Osteocyte (in vitro differentiated cells): ENCODE measurements at regions not wholly inside any gene's neighbourhood (a gene's known extent, or its start where the extent isn't known, plus 50 kb on each side); places are given as distances from the start of the nearest gene placed in this dataset.
"Not testable (repeated sequence)": the region's sequence is repeated elsewhere in the genome, so short reads cannot be mapped to it uniquely, and the experiment has no call there.

Experiments used
- DNase-seq: peaks from one replicate; pipeline ENCODE4 v3.0.0; 2021; ENCODE audit warnings: mixed read lengths; ENCODE audit not compliant: unreplicated experiment; ENCODE audit errors: extremely low spot score
- H3K27ac Mint-ChIP-seq: one replicate; pipeline ENCODE4 v1.8.0; 2021; ENCODE audit warnings: mild to moderate bottlenecking, mixed read lengths; ENCODE audit not compliant: unreplicated experiment
- H3K27me3 Mint-ChIP-seq: one replicate; pipeline ENCODE4 v1.8.0; 2021; ENCODE audit warnings: mixed read lengths; ENCODE audit not compliant: unreplicated experiment
- H3K36me3 Mint-ChIP-seq: one replicate; pipeline ENCODE4 v1.8.0; 2021; ENCODE audit warnings: mixed read lengths; ENCODE audit not compliant: unreplicated experiment
- H3K4me1 Mint-ChIP-seq: one replicate; pipeline ENCODE4 v1.8.0; 2021; ENCODE audit warnings: mixed read lengths; ENCODE audit not compliant: unreplicated experiment
- H3K4me3 Mint-ChIP-seq: one replicate; pipeline ENCODE4 v1.8.0; 2021; ENCODE audit warnings: mild to moderate bottlenecking, moderate library complexity, mixed read lengths; ENCODE audit not compliant: unreplicated experiment
- H3K9me3 Mint-ChIP-seq: one replicate; pipeline ENCODE4 v1.8.0; 2021; ENCODE audit warnings: mixed read lengths; ENCODE audit not compliant: unreplicated experiment
- TF ChIP-seq, protein P1 (sequence below): fragments of 200-600 bp; sonication (generic); IDR thresholded peaks from 2 replicates; pipeline ENCODE4 v1.5.0; 2021; ENCODE audit warnings: antibody characterized with exemption, mild to moderate bottlenecking, moderate library complexity

GRCh38 chr2:58595714-58596113 is 354.6 kb upstream of the FANCL start:
- DNase-seq, result no peak
- no peak overlapping the region for H3K4me3 Mint-ChIP-seq
- H3K9me3 Mint-ChIP-seq, result peaks cover 3% of the 10 kb centered on the region
- no peaks in the 10 kb centered on the region for H3K4me1 Mint-ChIP-seq
- TF ChIP-seq, protein P1, sequence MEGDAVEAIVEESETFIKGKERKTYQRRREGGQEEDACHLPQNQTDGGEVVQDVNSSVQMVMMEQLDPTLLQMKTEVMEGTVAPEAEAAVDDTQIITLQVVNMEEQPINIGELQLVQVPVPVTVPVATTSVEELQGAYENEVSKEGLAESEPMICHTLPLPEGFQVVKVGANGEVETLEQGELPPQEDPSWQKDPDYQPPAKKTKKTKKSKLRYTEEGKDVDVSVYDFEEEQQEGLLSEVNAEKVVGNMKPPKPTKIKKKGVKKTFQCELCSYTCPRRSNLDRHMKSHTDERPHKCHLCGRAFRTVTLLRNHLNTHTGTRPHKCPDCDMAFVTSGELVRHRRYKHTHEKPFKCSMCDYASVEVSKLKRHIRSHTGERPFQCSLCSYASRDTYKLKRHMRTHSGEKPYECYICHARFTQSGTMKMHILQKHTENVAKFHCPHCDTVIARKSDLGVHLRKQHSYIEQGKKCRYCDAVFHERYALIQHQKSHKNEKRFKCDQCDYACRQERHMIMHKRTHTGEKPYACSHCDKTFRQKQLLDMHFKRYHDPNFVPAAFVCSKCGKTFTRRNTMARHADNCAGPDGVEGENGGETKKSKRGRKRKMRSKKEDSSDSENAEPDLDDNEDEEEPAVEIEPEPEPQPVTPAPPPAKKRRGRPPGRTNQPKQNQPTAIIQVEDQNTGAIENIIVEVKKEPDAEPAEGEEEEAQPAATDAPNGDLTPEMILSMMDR, result no peak
- no peak overlapping the region for H3K27ac Mint-ChIP-seq
- no peaks in the 10 kb centered on the region for H3K36me3 Mint-ChIP-seq
- H3K27me3 Mint-ChIP-seq, result peaks cover 3% of the 10 kb centered on the region

GRCh38 chr2:58594762-58595161 is 353.6 kb upstream of the FANCL start:
- Mint-ChIP-seq H3K4me1 (no peaks in the 10 kb centered on the region), H3K27me3 (peaks cover 6% of the 10 kb centered on the region), H3K27ac (no peak overlapping the region), H3K4me3 (no peak overlapping the region), H3K36me3 (no peaks in the 10 kb centered on the region), H3K9me3 (peaks cover 3% of the 10 kb centered on the region)
- TF ChIP-seq, protein P1, result no peak
- no peak for DNase-seq

DNA sequence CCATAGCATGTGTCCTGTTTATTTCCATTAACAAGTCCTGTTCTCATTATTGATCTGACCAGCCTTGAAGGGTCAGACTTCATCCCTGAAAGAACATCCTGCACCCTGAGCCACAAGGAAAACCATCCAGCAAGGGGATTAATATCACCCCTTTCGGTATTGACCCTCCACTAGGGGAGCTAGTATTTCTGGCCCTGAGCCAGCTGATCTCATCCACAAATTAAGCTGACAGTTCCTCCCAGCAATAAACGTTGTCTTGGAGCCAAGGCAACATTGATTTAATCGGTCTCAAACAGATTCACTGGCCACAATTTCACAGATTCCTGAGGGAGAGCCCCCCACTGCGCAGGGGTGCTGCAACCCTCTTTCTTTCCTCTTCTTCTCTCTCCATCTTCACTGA is 353.1 kb upstream of the FANCL start:
- DNase-seq, result no peak
- Mint-ChIP-seq H3K36me3 (no peaks in the 10 kb centered on the region), H3K27ac (no peak overlapping the region), H3K27me3 (peaks cover 8% of the 10 kb centered on the region), H3K4me1 (no peaks in the 10 kb centered on the region), H3K9me3 (peaks cover 3% of the 10 kb centered on the region), H3K4me3 (no peak overlapping the region)
- TF ChIP-seq, protein P1, result no peak

GRCh38 chr2:58586178-58586577 is 345.1 kb upstream of the FANCL start:
- not testable (repeated sequence) for H3K9me3 Mint-ChIP-seq, H3K27ac Mint-ChIP-seq, H3K4me3 Mint-ChIP-seq, H3K4me1 Mint-ChIP-seq, H3K36me3 Mint-ChIP-seq, DNase-seq
- H3K27me3 Mint-ChIP-seq, result peaks cover 35% of the 10 kb centered on the region

GRCh38 chr2:58585233-58585632 is 344.1 kb upstream of the FANCL start:
- Mint-ChIP-seq H3K4me1 (no peaks in the 10 kb centered on the region), H3K27me3 (peaks cover 29% of the 10 kb centered on the region), H3K9me3 (no peaks in the 10 kb centered on the region), H3K4me3 (no peak overlapping the region), H3K36me3 (no peaks in the 10 kb centered on the region), H3K27ac (no peak overlapping the region)
- DNase-seq, result no peak
- TF ChIP-seq, protein P1, result no peak

DNA sequence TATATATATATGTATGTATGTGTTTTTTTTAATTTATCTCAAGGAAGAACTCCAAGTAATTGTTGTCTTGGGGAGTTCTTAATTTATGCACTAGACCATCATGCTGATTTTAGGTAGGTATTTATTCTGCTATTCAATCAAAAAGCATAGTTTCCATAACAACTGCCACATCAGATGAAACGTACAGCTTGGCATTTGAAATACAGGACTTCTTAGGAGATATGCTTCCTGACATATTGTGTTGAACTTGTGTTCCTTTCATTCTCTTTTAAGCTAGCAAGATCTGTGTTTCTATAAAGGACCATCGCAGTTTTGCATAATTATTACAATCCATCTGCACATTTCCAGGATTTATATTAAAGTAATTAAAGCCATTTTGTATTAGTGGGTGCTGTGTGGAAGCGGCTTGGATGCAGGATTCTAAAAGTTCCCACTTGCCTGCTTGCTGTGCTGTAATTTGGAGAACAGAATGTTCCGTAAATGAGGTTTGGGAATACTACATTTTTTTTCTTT is 343.5 kb upstream of the FANCL start:
- no peak for DNase-seq
- no peaks in the 10 kb centered on the region for H3K36me3 Mint-ChIP-seq
- no peaks in the 10 kb centered on the region for H3K4me1 Mint-ChIP-seq
- H3K4me3 Mint-ChIP-seq, result no peak overlapping the region
- H3K27ac Mint-ChIP-seq, result no peak overlapping the region
- TF ChIP-seq, protein P1, result no peak
- H3K9me3 Mint-ChIP-seq, result no peaks in the 10 kb centered on the region
- peaks cover 29% of the 10 kb centered on the region for H3K27me3 Mint-ChIP-seq
